PC-3 (cell line): ENCODE measurements at regions not wholly inside any gene's neighbourhood (a gene's known extent, or its start where the extent isn't known, plus 50 kb on each side); places are given as distances from the start of the nearest gene placed in this dataset.

Source experiments
- ATAC-seq: fragments of 200-7000 bp; cut with Tn5 transposase; 2 replicates; pipeline ENCODE4 v1.9.1; 2020; ENCODE audit warnings: mild to moderate bottlenecking, moderate library complexity
- BruUV-seq: library from RNA; stranded (reverse); fragments of 400-500 nt; replicated peaks from 2 replicates; lab custom pipeline; 2021; lab: Mats Ljungman, UMichigan
- CTCF ChIA-PET: fragments of 300-600 bp; sonication (Branson Sonifier 250); formaldehyde crosslinking; loops from one replicate; lab custom pipeline; 2022; ENCODE audit warnings: antibody characterized with exemption; lab: Charles Lee
- POLR2A ChIA-PET: fragments of 300-600 bp; sonication (Branson Sonifier 250); formaldehyde crosslinking; loops from one replicate; lab custom pipeline; 2022; ENCODE audit warnings: antibody characterized with exemption; ENCODE audit not compliant: unreplicated experiment; lab: Charles Lee
- DNase-seq: peaks from one replicate; pipeline ENCODE4 v3.0.0-alpha.2; 2015
- H2AFZ ChIP-seq: fragments of 300-600 bp; sonication (generic); 2 replicates; pipeline ENCODE4 v1.6.0; 2016; ENCODE audit warnings: antibody characterized with exemption, low read length
- H3F3A ChIP-seq: fragments of 300-600 bp; sonication (generic); one replicate; pipeline ENCODE4 v1.6.0; 2017; ENCODE audit warnings: antibody characterized with exemption, low read length, control low read depth, mild to moderate bottlenecking; ENCODE audit not compliant: unreplicated experiment
- H3K27ac ChIP-seq: fragments of 300-600 bp; sonication (generic); 2 replicates; pipeline ENCODE4 v1.5.1; 2016; ENCODE audit warnings: mild to moderate bottlenecking, low read length
- H3K27me3 ChIP-seq: fragments of 300-600 bp; sonication (generic); 2 replicates; pipeline ENCODE4 v1.6.1; 2016; ENCODE audit warnings: low read length, mixed read lengths
- H3K36me3 ChIP-seq: fragments of 300-600 bp; sonication (generic); 2 replicates; pipeline ENCODE4 v1.6.1; 2016; ENCODE audit warnings: low read depth, mixed run types, low read length, mixed read lengths
- H3K4me1 ChIP-seq: fragments of 300-600 bp; sonication (generic); 2 replicates; pipeline ENCODE4 v1.5.1; 2016; ENCODE audit warnings: low read length; ENCODE audit not compliant: insufficient read depth
- H3K4me2 ChIP-seq: fragments of 300-600 bp; sonication (generic); 2 replicates; pipeline ENCODE4 v1.6.0; 2016; ENCODE audit warnings: low read length
- H3K4me3 ChIP-seq: fragments of 300-600 bp; sonication (generic); 2 replicates; pipeline ENCODE4 v1.5.1; 2016; ENCODE audit warnings: mild to moderate bottlenecking, low read length, mixed read lengths
- H3K79me2 ChIP-seq: fragments of 300-600 bp; sonication (generic); 2 replicates; pipeline ENCODE4 v1.6.1; 2017; ENCODE audit warnings: low read length, mixed read lengths
- H3K9ac ChIP-seq: fragments of 300-600 bp; sonication (generic); 2 replicates; pipeline ENCODE4 v1.6.0; 2016; ENCODE audit warnings: mild to moderate bottlenecking, low read length
- H3K9me2 ChIP-seq: fragments of 300-600 bp; sonication (generic); replicated peaks from 2 replicates; pipeline ENCODE4 v1.6.1; 2016; ENCODE audit warnings: mixed run types, low read length, mixed read lengths
- H3K9me3 ChIP-seq: fragments of 300-600 bp; sonication (generic); 2 replicates; pipeline ENCODE4 v1.6.1; 2016; ENCODE audit warnings: low read length, mixed read lengths
- H4K20me1 ChIP-seq: fragments of 300-600 bp; sonication (generic); 2 replicates; pipeline ENCODE4 v1.6.1; 2016; ENCODE audit warnings: low read length, mixed read lengths
- EZH2 ChIP-seq: fragments of 300-600 bp; sonication (generic); IDR thresholded peaks from one replicate; pipeline ENCODE4 v1.6.1; 2017; ENCODE audit warnings: antibody characterized with exemption, mild to moderate bottlenecking, low read length; ENCODE audit not compliant: unreplicated experiment
- EZH2phosphoT487 ChIP-seq: fragments of 300-600 bp; sonication (generic); IDR thresholded peaks from 2 replicates; pipeline ENCODE4 v1.6.1; 2018; ENCODE audit warnings: mild to moderate bottlenecking, antibody characterized with exemption, low read length, borderline replicate concordance
- intact Hi-C: fragments of 100-400 bp; cut with micrococcal nuclease; formaldehyde crosslinking; loops from 2 replicates; pipeline ENCODE4 v1.9.0; 2023
- TF ChIP-seq, protein P1 (sequence below): fragments of 300-600 bp; sonication (generic); conservative IDR thresholded peaks from 2 replicates; pipeline ENCODE4 v1.5.1; 2017; ENCODE audit warnings: antibody characterized with exemption, low read depth, mild to moderate bottlenecking, low read length

DNA sequence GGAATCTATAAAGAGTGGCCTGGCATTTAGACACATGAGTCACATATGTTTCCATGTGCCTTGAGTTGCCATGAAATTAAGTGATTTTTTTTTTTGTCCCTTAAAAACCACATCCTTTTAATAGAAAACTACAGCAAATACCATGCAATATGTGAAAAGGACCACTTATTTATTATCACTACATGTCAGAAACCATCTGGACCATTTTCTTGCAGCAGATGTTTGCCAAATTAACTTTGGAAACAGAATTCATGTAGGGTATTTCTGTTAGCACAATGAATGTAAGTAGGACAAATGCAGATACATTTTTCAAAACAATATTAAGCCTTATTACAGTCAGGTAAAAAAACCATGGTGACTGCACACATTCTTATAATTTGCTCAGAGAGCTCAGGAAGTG lies 230.6 kb downstream of the REEP3 start:
- no peaks in the 10 kb centered on the region for H3F3A ChIP-seq
- H3K4me3 ChIP-seq, result no peak overlapping the region
- TF ChIP-seq EZH2phosphoT487 (no peak), EZH2 (no peak)
- TF ChIP-seq, protein P1, sequence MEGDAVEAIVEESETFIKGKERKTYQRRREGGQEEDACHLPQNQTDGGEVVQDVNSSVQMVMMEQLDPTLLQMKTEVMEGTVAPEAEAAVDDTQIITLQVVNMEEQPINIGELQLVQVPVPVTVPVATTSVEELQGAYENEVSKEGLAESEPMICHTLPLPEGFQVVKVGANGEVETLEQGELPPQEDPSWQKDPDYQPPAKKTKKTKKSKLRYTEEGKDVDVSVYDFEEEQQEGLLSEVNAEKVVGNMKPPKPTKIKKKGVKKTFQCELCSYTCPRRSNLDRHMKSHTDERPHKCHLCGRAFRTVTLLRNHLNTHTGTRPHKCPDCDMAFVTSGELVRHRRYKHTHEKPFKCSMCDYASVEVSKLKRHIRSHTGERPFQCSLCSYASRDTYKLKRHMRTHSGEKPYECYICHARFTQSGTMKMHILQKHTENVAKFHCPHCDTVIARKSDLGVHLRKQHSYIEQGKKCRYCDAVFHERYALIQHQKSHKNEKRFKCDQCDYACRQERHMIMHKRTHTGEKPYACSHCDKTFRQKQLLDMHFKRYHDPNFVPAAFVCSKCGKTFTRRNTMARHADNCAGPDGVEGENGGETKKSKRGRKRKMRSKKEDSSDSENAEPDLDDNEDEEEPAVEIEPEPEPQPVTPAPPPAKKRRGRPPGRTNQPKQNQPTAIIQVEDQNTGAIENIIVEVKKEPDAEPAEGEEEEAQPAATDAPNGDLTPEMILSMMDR, result no peak
- H3K79me2 ChIP-seq, result no peaks in the 10 kb centered on the region
- BruUV-seq, result no TSS peak
- H3K9ac ChIP-seq, result no peak overlapping the region
- no peak for ATAC-seq
- no peaks in the 10 kb centered on the region for H3K27me3 ChIP-seq
- no peaks in the 10 kb centered on the region for H3K9me3 ChIP-seq
- no peaks in the 10 kb centered on the region for H3K9me2 ChIP-seq
- intact Hi-C loops, result no loop called here
- no peak overlapping the region for H2AFZ ChIP-seq
- ChIA-PET POLR2A (no interaction called here), CTCF (no interaction called here)
- peaks cover 3% of the 10 kb centered on the region for H3K4me1 ChIP-seq
- H3K4me2 ChIP-seq, result no peak overlapping the region
- no peaks in the 10 kb centered on the region for H4K20me1 ChIP-seq
- no peaks in the 10 kb centered on the region for H3K36me3 ChIP-seq
- no peak overlapping the region for H3K27ac ChIP-seq
- no peak for DNase-seq

DNA sequence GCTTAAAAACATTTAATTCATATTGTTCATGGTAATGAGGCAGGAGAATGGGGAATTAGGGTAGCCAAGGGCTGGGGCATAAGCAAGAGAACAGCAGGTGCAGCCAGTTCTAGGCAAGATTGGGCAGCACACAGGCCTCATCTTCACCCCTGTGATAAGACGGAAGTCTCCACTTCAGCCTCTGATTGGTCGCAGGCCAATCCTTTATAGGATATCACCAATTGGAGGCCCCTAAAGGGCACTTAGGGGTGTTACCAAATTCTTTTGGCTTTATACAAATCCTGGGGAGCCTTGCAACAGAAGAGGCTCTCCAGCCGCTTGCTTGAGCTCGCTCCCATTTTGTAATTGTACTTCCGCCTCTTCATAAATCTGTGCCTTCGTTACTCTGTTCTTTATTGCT lies 231.1 kb downstream of the REEP3 start:
- BruUV-seq, result no TSS peak
- intact Hi-C loops, result no loop called here
- no peaks in the 10 kb centered on the region for H3K9me3 ChIP-seq
- no peak overlapping the region for H3K27ac ChIP-seq
- no peak overlapping the region for H2AFZ ChIP-seq
- no peaks in the 10 kb centered on the region for H3K27me3 ChIP-seq
- ChIA-PET POLR2A (no interaction called here), CTCF (no interaction called here)
- H3K9me2 ChIP-seq, result no peaks in the 10 kb centered on the region
- no peak for TF ChIP-seq EZH2
- TF ChIP-seq, protein P1, result no peak
- ATAC-seq (no peak), DNase-seq (no peak)
- no peaks in the 10 kb centered on the region for H3K79me2 ChIP-seq
- no peaks in the 10 kb centered on the region for H4K20me1 ChIP-seq
- no peak overlapping the region for H3K4me3 ChIP-seq
- H3K36me3 ChIP-seq, result no peaks in the 10 kb centered on the region
- H3K9ac ChIP-seq, result no peak overlapping the region
- H3K4me2 ChIP-seq, result no peak overlapping the region
- H3K4me1 ChIP-seq, result peaks cover 8% of the 10 kb centered on the region
- no peaks in the 10 kb centered on the region for H3F3A ChIP-seq

GRCh38 chr10:63753808-63754207 lies 232.6 kb downstream of the REEP3 start:
- Histone ChIP-seq H4K20me1 (no peaks in the 10 kb centered on the region), H3K4me1 (peaks cover 18% of the 10 kb centered on the region), H3K27ac (no peak overlapping the region), H3K9ac (no peak overlapping the region), H3K4me3 (no peak overlapping the region), H3K9me3 (no peaks in the 10 kb centered on the region), H3F3A (no peaks in the 10 kb centered on the region), H3K36me3 (no peaks in the 10 kb centered on the region), H3K27me3 (no peaks in the 10 kb centered on the region), H3K9me2 (no peaks in the 10 kb centered on the region), H3K4me2 (no peak overlapping the region), H3K79me2 (no peaks in the 10 kb centered on the region), H2AFZ (no peak overlapping the region)
- DNase-seq (no peak), ATAC-seq (no peak)
- TF ChIP-seq, protein P1, result no peak
- TF ChIP-seq EZH2phosphoT487 (no peak), EZH2 (no peak)
- CTCF ChIA-PET, result no interaction called here
- BruUV-seq, result no TSS peak
- intact Hi-C loops, result no loop called here
- POLR2A ChIA-PET, result no interaction called here
